ENCODE measurements at regions not wholly inside any gene's neighbourhood (a gene's known extent, or its start where the extent isn't known, plus 50 kb on each side); places are given as distances from the start of the nearest gene placed in this dataset.

DNA sequence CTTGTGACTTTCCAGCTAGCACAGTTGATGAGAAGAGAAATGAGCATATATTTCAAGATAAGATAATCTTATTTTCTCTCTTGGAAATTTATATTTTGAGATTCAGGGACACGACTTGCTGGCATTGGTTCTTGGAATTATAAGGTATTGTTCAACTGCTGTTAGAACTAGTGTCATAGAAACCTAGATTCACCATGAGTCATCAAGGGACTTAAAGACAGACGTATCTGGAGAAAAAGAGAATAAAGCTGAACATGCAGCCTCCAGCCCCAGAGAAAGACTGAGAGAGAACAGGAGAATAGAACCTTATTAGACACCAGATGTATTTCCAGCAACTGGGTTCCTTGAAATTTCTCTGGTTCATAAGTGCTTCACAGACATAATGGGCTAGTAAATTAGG lies 194.4 kb upstream of the PPFIA2 start:
- H3K4me3 ChIP-seq (ENCODE audit: low read depth in 1 of 2, low read length in 2 of 2), result no peak overlapping the region
- no peaks in the 10 kb centered on the region for H3K9me3 ChIP-seq (ENCODE audit: control insufficient read depth in 1 of 2, low read length in 2 of 2)
- H3K36me3 ChIP-seq (ENCODE audit: control insufficient read depth in 1 of 2, insufficient read depth in 2 of 2, low read length in 2 of 2), result no peaks in the 10 kb centered on the region
- no peaks in the 10 kb centered on the region for H3K4me1 ChIP-seq (ENCODE audit: control insufficient read depth in 1 of 2, insufficient read depth in 2 of 2, low read length in 2 of 2)
- no peak overlapping the region for H3K27ac ChIP-seq (ENCODE audit: low read length)
- H3K27me3 ChIP-seq (ENCODE audit: low read depth, low read length), result no peaks in the 10 kb centered on the region

DNA sequence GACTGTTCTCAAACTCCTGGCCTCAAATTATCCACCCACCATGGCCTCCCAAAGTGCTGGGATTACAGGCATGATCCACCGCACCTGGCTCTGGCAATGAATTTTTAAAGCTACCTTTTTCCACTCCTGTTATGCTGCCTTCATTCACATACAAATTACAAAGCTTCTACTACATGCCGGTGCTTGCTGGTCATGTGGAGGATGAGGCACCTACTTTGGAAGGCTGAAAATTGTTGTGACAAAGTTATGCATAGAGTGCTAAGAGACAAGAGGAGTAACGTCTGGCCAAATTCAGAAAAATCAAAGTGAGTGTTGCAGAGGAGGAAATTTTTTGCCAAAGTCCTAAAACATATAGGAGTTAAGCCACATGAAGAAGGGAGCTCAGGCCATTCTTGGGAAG lies 191.7 kb upstream of the PPFIA2 start:
- H3K4me1 ChIP-seq (ENCODE audit: control insufficient read depth in 1 of 2, insufficient read depth in 2 of 2, low read length in 2 of 2), result no peaks in the 10 kb centered on the region
- no peaks in the 10 kb centered on the region for H3K27me3 ChIP-seq (ENCODE audit: low read depth, low read length)
- H3K4me3 ChIP-seq (ENCODE audit: low read depth in 1 of 2, low read length in 2 of 2), result no peak overlapping the region
- H3K27ac ChIP-seq (ENCODE audit: low read length), result no peak overlapping the region
- no peaks in the 10 kb centered on the region for H3K36me3 ChIP-seq (ENCODE audit: control insufficient read depth in 1 of 2, insufficient read depth in 2 of 2, low read length in 2 of 2)
- H3K9me3 ChIP-seq (ENCODE audit: control insufficient read depth in 1 of 2, low read length in 2 of 2), result no peaks in the 10 kb centered on the region

DNA sequence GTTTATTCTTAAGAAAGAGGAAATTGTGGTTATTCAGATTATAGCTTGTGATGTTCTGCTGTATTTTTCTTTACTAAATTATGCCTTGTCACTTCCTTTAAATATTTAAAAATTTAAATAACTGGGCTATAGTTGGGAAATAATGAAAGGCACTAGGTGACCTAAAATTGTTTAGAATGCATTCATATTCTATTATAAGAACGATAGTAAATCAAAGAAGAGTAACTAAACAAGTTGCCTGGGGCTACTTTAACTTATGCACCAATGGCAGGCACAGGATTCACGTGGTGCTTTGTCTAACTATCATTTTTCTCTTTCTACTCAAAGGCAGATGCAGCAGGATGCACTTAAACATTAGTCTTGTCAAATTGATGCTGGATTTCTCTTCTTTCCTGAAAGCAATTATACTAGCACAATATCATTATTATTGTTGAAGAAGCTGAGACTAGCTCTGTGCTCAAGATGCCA lies 190.7 kb upstream of the PPFIA2 start:
- Histone ChIP-seq H3K27ac (ENCODE audit: low read length) (no peak overlapping the region), H3K36me3 (ENCODE audit: control insufficient read depth in 1 of 2, insufficient read depth in 2 of 2, low read length in 2 of 2) (no peaks in the 10 kb centered on the region)

DNA sequence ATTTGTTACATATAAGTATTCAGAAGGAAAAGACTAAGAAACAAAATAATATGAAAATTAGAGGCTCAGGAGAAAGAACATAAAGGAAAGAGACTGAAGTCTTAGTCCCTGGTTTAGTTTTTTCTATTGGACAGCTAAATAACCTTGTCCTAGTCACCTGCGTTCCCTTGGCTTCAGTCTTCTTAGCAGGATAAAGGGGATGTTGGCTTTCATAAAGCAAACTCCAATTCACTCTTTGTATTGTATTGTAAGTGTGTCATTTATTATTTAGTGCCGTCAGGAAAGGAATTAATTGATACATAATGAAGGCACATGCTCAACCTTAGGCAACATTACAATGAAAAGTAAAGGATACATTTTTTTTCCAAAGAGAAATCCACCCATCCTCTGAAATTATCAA lies 190.3 kb upstream of the PPFIA2 start:
- H3K36me3 ChIP-seq (ENCODE audit: control insufficient read depth in 1 of 2, insufficient read depth in 2 of 2, low read length in 2 of 2), result no peaks in the 10 kb centered on the region
- no peak overlapping the region for H3K27ac ChIP-seq (ENCODE audit: low read length)
- no peaks in the 10 kb centered on the region for H3K9me3 ChIP-seq (ENCODE audit: control insufficient read depth in 1 of 2, low read length in 2 of 2)
- no peaks in the 10 kb centered on the region for H3K27me3 ChIP-seq (ENCODE audit: low read depth, low read length)
- H3K4me3 ChIP-seq (ENCODE audit: low read depth in 1 of 2, low read length in 2 of 2), result no peak overlapping the region
- H3K4me1 ChIP-seq (ENCODE audit: control insufficient read depth in 1 of 2, insufficient read depth in 2 of 2, low read length in 2 of 2), result no peaks in the 10 kb centered on the region

More for the DNA sequence above, 190.7 kb upstream of the PPFIA2 start:
- no peak overlapping the region for H3K4me3 ChIP-seq (ENCODE audit: low read depth in 1 of 2, low read length in 2 of 2)
- no peaks in the 10 kb centered on the region for H3K4me1 ChIP-seq (ENCODE audit: control insufficient read depth in 1 of 2, insufficient read depth in 2 of 2, low read length in 2 of 2)
- no peaks in the 10 kb centered on the region for H3K9me3 ChIP-seq (ENCODE audit: control insufficient read depth in 1 of 2, low read length in 2 of 2)
- no peaks in the 10 kb centered on the region for H3K27me3 ChIP-seq (ENCODE audit: low read depth, low read length)

DNA sequence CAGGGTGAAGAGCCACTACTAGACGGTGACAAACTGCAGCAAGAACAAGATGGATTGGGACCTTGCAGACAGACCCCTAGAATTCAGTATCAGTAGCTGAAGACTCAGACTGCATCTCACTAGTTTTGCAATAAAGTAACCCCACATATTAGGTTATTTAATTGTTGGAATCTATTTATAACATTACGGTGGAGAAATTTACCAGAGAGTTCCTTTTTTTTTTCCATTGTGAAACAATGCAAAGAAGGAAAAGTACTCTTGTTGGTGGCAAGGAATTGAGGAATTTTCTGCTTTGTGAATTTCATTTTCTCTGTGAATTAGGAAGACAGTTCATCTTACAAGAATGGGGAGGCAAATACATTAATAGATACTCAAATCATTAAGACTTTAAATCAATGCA lies 185.7 kb upstream of the PPFIA2 start:
- Histone ChIP-seq H3K27me3 (ENCODE audit: low read depth, low read length) (no peaks in the 10 kb centered on the region), H3K4me3 (ENCODE audit: low read depth in 1 of 2, low read length in 2 of 2) (no peak overlapping the region), H3K4me1 (ENCODE audit: control insufficient read depth in 1 of 2, insufficient read depth in 2 of 2, low read length in 2 of 2) (no peaks in the 10 kb centered on the region)

DNA sequence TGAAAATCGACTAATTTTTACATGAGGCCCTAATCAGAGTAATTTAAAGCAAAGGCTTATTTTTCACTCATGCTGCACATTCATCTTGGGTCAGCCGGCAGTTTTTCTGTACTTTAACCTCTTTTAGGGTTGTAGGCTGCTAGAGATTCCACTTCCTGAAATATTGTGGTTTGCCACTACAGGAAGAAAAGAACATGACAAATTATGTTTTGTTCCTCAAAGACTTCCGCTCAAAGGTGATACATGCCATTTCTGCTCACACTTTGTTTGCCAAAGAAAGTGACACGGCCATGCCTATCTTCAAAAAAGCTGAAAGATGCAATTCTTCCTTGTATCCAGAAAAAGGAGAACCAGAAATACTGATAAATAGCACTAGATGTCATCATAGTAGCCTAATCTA lies 183.4 kb upstream of the PPFIA2 start:
- Histone ChIP-seq H3K4me3 (ENCODE audit: low read depth in 1 of 2, low read length in 2 of 2) (no peak overlapping the region), H3K9me3 (ENCODE audit: control insufficient read depth in 1 of 2, low read length in 2 of 2) (no peaks in the 10 kb centered on the region), H3K27me3 (ENCODE audit: low read depth, low read length) (no peaks in the 10 kb centered on the region), H3K27ac (ENCODE audit: low read length) (no peak overlapping the region), H3K36me3 (ENCODE audit: control insufficient read depth in 1 of 2, insufficient read depth in 2 of 2, low read length in 2 of 2) (no peaks in the 10 kb centered on the region), H3K4me1 (ENCODE audit: control insufficient read depth in 1 of 2, insufficient read depth in 2 of 2, low read length in 2 of 2) (no peaks in the 10 kb centered on the region)

More for the DNA sequence above, 185.7 kb upstream of the PPFIA2 start:
- Histone ChIP-seq H3K9me3 (ENCODE audit: control insufficient read depth in 1 of 2, low read length in 2 of 2) (no peaks in the 10 kb centered on the region), H3K27ac (ENCODE audit: low read length) (no peak overlapping the region), H3K36me3 (ENCODE audit: control insufficient read depth in 1 of 2, insufficient read depth in 2 of 2, low read length in 2 of 2) (no peaks in the 10 kb centered on the region)

DNA sequence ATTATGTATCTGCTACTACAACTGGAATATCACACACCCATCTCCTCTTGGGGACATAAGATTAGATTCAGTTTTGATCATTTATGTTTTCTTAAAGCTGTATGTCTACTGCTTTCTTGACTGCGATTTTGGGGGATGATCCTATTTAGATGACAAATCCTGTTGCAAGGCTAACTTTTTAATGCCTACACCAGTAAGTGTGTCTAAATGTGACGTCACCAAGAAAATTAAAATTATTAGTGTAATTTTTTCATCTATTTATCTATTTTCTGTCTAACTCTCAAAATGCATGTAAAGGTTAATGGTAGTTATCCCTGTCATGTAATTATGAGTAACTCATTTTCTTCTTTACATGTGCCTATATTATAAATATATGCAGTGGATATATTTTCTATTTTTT lies 170.9 kb upstream of the PPFIA2 start:
- no peak overlapping the region for H3K4me3 ChIP-seq (ENCODE audit: low read depth in 1 of 2, low read length in 2 of 2)
- H3K36me3 ChIP-seq (ENCODE audit: control insufficient read depth in 1 of 2, insufficient read depth in 2 of 2, low read length in 2 of 2), result no peaks in the 10 kb centered on the region
- H3K27ac ChIP-seq (ENCODE audit: low read length), result no peak overlapping the region
- no peaks in the 10 kb centered on the region for H3K27me3 ChIP-seq (ENCODE audit: low read depth, low read length)
- no peaks in the 10 kb centered on the region for H3K9me3 ChIP-seq (ENCODE audit: control insufficient read depth in 1 of 2, low read length in 2 of 2)
- no peaks in the 10 kb centered on the region for H3K4me1 ChIP-seq (ENCODE audit: control insufficient read depth in 1 of 2, insufficient read depth in 2 of 2, low read length in 2 of 2)

DNA sequence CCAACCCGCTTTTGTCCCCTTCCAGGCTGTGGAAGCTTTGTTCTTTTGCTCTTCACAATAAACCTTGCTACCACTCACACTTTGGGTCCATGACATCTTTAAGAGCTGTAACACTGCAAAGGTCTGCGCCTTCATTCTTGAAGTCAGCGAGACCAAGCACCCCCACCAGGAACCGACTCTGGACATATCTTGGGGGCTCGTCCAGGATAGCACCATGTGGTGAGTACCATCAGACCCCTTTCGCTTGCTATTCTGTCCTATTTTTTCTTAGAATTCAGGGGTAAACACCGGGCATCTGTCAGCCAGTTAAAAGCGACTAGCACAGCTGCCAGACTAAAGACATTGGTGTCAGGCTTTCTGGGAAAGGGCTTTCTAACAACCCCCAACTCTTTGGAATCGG lies 137.6 kb upstream of the PPFIA2 start:
- H3K27me3 ChIP-seq (ENCODE audit: low read depth, low read length), result no peaks in the 10 kb centered on the region
- peaks cover 5 to 12% of the 10 kb centered on the region in 2 donors for H3K9me3 ChIP-seq (ENCODE audit: control insufficient read depth in 1 of 2, low read length in 2 of 2)
- no peaks in the 10 kb centered on the region for H3K4me1 ChIP-seq (ENCODE audit: control insufficient read depth in 1 of 2, insufficient read depth in 2 of 2, low read length in 2 of 2)
- peak overlapping the region in 1 of 2 donors; percentile 6 for H3K4me3 ChIP-seq (ENCODE audit: low read depth in 1 of 2, low read length in 2 of 2)
- no peak overlapping the region for H3K27ac ChIP-seq (ENCODE audit: low read length)
- no peaks in the 10 kb centered on the region for H3K36me3 ChIP-seq (ENCODE audit: control insufficient read depth in 1 of 2, insufficient read depth in 2 of 2, low read length in 2 of 2)

DNA sequence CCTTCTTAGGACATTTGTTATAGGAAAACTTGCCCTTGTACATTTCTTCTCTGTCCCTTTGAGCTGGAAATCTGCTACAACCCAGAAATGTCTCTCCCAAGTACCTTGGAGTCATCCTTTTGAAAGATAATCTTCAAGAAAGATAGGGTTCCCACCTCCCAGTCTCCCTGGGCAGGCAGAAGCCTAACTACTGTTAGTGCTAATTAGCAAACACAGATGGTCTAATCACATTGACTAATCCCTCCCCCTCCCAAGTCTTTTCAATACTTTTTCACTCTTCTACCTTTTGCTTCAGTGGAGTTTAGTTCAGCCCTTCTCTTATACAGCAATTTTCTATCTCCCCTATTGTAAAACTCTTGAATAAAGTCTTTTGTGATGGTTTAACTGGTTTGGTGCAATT lies 129.8 kb upstream of the PPFIA2 start:
- Histone ChIP-seq H3K27me3 (ENCODE audit: low read depth, low read length) (no peaks in the 10 kb centered on the region), H3K36me3 (ENCODE audit: control insufficient read depth in 1 of 2, insufficient read depth in 2 of 2, low read length in 2 of 2) (no peaks in the 10 kb centered on the region), H3K4me1 (ENCODE audit: control insufficient read depth in 1 of 2, insufficient read depth in 2 of 2, low read length in 2 of 2) (no peaks in the 10 kb centered on the region), H3K4me3 (ENCODE audit: low read depth in 1 of 2, low read length in 2 of 2) (no peak overlapping the region), H3K27ac (ENCODE audit: low read length) (no peak overlapping the region), H3K9me3 (ENCODE audit: control insufficient read depth in 1 of 2, low read length in 2 of 2) (no peaks in the 10 kb centered on the region)

DNA sequence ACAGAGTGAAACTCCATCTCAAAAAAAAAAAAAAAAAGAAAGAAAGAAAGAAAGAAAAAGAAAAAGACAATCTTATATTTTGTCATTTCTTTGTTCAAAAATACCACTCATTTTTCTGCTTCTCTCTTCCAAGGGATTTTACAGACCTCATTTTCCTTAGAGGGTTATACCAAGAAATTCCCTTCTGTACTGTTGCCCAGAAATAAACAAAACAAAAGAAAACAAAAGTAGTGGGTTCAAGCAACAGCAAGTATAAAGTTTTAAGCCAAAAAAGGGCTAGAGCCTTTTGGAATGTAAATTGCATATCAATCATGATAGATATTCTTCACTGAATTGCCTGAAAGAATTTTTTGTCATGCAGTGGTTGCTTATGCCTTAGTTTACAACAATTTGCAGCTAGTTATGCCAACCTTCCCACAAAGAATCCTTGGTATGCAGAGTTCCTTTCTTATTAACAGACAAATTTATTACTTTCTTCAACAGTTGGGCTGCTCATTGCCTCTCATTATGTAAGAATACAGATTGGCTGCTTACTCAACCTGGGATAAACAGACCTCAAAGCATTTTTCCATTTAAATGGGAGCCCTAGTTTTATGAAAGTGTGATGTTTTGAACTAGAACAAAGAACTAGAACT lies 129.1 kb upstream of the PPFIA2 start:
- Histone ChIP-seq H3K4me1 (ENCODE audit: control insufficient read depth in 1 of 2, insufficient read depth in 2 of 2, low read length in 2 of 2) (no peaks in the 10 kb centered on the region), H3K4me3 (ENCODE audit: low read depth in 1 of 2, low read length in 2 of 2) (no peak overlapping the region), H3K36me3 (ENCODE audit: control insufficient read depth in 1 of 2, insufficient read depth in 2 of 2, low read length in 2 of 2) (no peaks in the 10 kb centered on the region), H3K9me3 (ENCODE audit: control insufficient read depth in 1 of 2, low read length in 2 of 2) (no peaks in the 10 kb centered on the region), H3K27me3 (ENCODE audit: low read depth, low read length) (no peaks in the 10 kb centered on the region), H3K27ac (ENCODE audit: low read length) (no peak overlapping the region)

DNA sequence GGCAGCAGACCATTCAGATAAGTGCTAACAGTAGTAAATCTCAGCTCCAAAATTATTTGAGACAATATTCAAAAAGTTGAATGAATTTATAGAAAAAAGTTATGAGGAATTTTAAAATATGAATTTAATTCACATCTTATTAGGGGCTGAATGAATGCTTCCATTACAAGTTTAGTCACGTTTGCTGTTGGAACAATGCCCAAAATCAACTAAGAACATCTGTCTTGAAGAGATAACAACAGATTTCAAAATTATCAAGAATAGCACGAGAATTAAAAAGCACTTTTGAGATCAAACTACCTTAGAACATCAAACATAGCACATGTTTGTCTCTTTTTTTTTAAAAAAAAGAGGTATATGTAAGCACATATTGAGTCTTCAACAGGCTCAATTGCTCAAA lies 115.4 kb upstream of the PPFIA2 start:
- H3K4me1 ChIP-seq (ENCODE audit: control insufficient read depth in 1 of 2, insufficient read depth in 2 of 2, low read length in 2 of 2), result no peaks in the 10 kb centered on the region
- H3K4me3 ChIP-seq (ENCODE audit: low read depth in 1 of 2, low read length in 2 of 2), result no peak overlapping the region
- H3K27ac ChIP-seq (ENCODE audit: low read length), result no peak overlapping the region
- H3K9me3 ChIP-seq (ENCODE audit: control insufficient read depth in 1 of 2, low read length in 2 of 2), result no peaks in the 10 kb centered on the region
- H3K27me3 ChIP-seq (ENCODE audit: low read depth, low read length), result no peaks in the 10 kb centered on the region
- no peaks in the 10 kb centered on the region for H3K36me3 ChIP-seq (ENCODE audit: control insufficient read depth in 1 of 2, insufficient read depth in 2 of 2, low read length in 2 of 2)

DNA sequence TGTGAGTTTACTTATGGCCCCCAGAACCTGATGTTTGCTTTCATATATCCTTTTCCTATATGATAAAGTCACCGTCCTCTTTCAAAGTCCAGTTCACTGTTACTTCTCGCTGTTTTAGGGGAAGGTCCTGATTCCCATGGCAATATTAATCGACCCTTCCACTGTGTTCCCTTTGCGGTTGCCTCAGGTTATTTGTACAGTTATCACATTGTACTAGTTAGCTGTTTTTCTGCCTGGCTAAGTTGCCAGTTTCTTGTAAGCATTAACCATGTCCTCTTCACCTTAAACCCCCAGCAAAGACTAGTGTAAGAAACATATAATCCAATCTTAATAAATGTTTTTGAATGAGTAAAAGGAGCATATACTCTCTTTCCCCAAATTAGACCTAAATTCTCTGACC lies 115.0 kb upstream of the PPFIA2 start:
- Histone ChIP-seq H3K36me3 (ENCODE audit: control insufficient read depth in 1 of 2, insufficient read depth in 2 of 2, low read length in 2 of 2) (no peaks in the 10 kb centered on the region), H3K4me1 (ENCODE audit: control insufficient read depth in 1 of 2, insufficient read depth in 2 of 2, low read length in 2 of 2) (no peaks in the 10 kb centered on the region), H3K4me3 (ENCODE audit: low read depth in 1 of 2, low read length in 2 of 2) (no peak overlapping the region), H3K27me3 (ENCODE audit: low read depth, low read length) (no peaks in the 10 kb centered on the region), H3K27ac (ENCODE audit: low read length) (no peak overlapping the region), H3K9me3 (ENCODE audit: control insufficient read depth in 1 of 2, low read length in 2 of 2) (no peaks in the 10 kb centered on the region)
